SU-DHL-6 (cell line): ENCODE measurements at regions not wholly inside any gene's neighbourhood (a gene's known extent, or its start where the extent isn't known, plus 50 kb on each side); places are given as distances from the start of the nearest gene placed in this dataset.

Source experiments
- H2AFZ ChIP-seq: fragments of 200-600 bp; sonication (generic); 2 replicates; pipeline ENCODE4 v1.6.1; 2014; ENCODE audit warnings: low read depth, mild to moderate bottlenecking, moderate library complexity, mixed read lengths, antibody characterized with exemption, low read length; ENCODE audit not compliant: severe bottlenecking
- H3F3A ChIP-seq: fragments of 200-600 bp; shearing (Covaris generic); 2 replicates; pipeline ENCODE4 v1.6.0; 2016; ENCODE audit warnings: antibody characterized with exemption, mild to moderate bottlenecking; ENCODE audit not compliant: insufficient read depth
- H3K27ac ChIP-seq: fragments of 200-600 bp; sonication (generic); 2 replicates; pipeline ENCODE4 v1.5.1; 2016; ENCODE audit warnings: low read depth, mild to moderate bottlenecking, low read length, moderate library complexity, mixed read lengths
- H3K27me3 ChIP-seq: fragments of 200-600 bp; sonication (generic), shearing (Covaris generic); 2 replicates; pipeline ENCODE4 v1.6.0; 2014; ENCODE audit warnings: mild to moderate bottlenecking, low read length
- H3K36me3 ChIP-seq: fragments of 200-600 bp; sonication (generic); 2 replicates; pipeline ENCODE4 v1.6.1; 2014; ENCODE audit warnings: mild to moderate bottlenecking, low read length, mixed read lengths
- H3K4me2 ChIP-seq: fragments of 300-600, 200-600 bp; shearing (Covaris generic), sonication (generic); 2 replicates; pipeline ENCODE4 v1.6.0; 2014; ENCODE audit warnings: low read length, low read depth, mild to moderate bottlenecking; ENCODE audit not compliant: poor library complexity, severe bottlenecking
- H3K4me3 ChIP-seq: fragments of 200-600 bp; sonication (generic); 2 replicates; pipeline ENCODE4 v1.5.1; 2014; ENCODE audit warnings: antibody characterized with exemption, low read length, mild to moderate bottlenecking, mixed read lengths; ENCODE audit not compliant: insufficient read depth, poor library complexity, severe bottlenecking
- H3K79me2 ChIP-seq: fragments of 200-600 bp; sonication (generic); 2 replicates; pipeline ENCODE4 v1.6.1; 2014; ENCODE audit warnings: mild to moderate bottlenecking, low read length, moderate library complexity; ENCODE audit not compliant: insufficient read depth
- H3K9ac ChIP-seq: fragments of 200-600 bp; sonication (generic); 2 replicates; pipeline ENCODE4 v1.7.0; 2014; ENCODE audit warnings: mild to moderate bottlenecking, low read length
- H3K9me2 ChIP-seq: fragments of 200-600 bp; sonication (generic); replicated peaks from 2 replicates; pipeline ENCODE4 v1.6.1; 2014; ENCODE audit warnings: low read length; ENCODE audit not compliant: insufficient read depth
- H3K9me3 ChIP-seq: fragments of 200-600 bp; sonication (generic); 2 replicates; pipeline ENCODE4 v1.6.1; 2014; ENCODE audit warnings: low read length, mixed read lengths; ENCODE audit not compliant: insufficient read depth
- H4K20me1 ChIP-seq: fragments of 200-600 bp; sonication (generic); 2 replicates; pipeline ENCODE4 v1.6.1; 2014; ENCODE audit warnings: low read depth, mild to moderate bottlenecking, antibody characterized with exemption, low read length, moderate library complexity, mixed read lengths
- CTCF ChIP-seq: fragments of 200-600 bp; sonication (generic); IDR thresholded peaks from one replicate; pipeline ENCODE4 v1.5.1; 2017; ENCODE audit warnings: antibody characterized with exemption, mild to moderate bottlenecking, low read length, moderate library complexity; ENCODE audit not compliant: insufficient read depth, poor library complexity, severe bottlenecking
- EZH2phosphoT487 ChIP-seq: fragments of 200-600 bp; sonication (generic), shearing (Covaris generic); conservative IDR thresholded peaks from 2 replicates; pipeline ENCODE4 v1.6.1; 2018; ENCODE audit warnings: mild to moderate bottlenecking, antibody characterized with exemption, low read length, moderate library complexity, mixed read lengths

GRCh38 chr6:113359155-113360140 is 497.7 kb upstream of the MARCKS start:
- Histone ChIP-seq H3K36me3 (no peaks in the 10 kb centered on the region), H3F3A (no peaks in the 10 kb centered on the region), H2AFZ (no peak overlapping the region), H3K27me3 (no peaks in the 10 kb centered on the region), H4K20me1 (no peaks in the 10 kb centered on the region), H3K9me2 (no peaks in the 10 kb centered on the region), H3K27ac (no peak overlapping the region), H3K79me2 (no peaks in the 10 kb centered on the region), H3K9me3 (no peaks in the 10 kb centered on the region), H3K4me2 (no peak overlapping the region), H3K4me3 (no peak overlapping the region), H3K9ac (no peak overlapping the region)
- TF ChIP-seq CTCF (no peak), EZH2phosphoT487 (no peak)

GRCh38 chr6:113361014-113361645 is 496.0 kb upstream of the MARCKS start:
- Histone ChIP-seq H2AFZ (no peak overlapping the region), H3K79me2 (no peaks in the 10 kb centered on the region), H3K9me3 (no peaks in the 10 kb centered on the region), H3K4me3 (no peak overlapping the region), H3K27me3 (no peaks in the 10 kb centered on the region), H3K9me2 (no peaks in the 10 kb centered on the region), H3K36me3 (no peaks in the 10 kb centered on the region), H3F3A (no peaks in the 10 kb centered on the region), H3K4me2 (no peak overlapping the region), H3K27ac (no peak overlapping the region), H3K9ac (no peak overlapping the region), H4K20me1 (no peaks in the 10 kb centered on the region)
- TF ChIP-seq CTCF (no peak), EZH2phosphoT487 (no peak)

GRCh38 chr6:113362301-113363047 is 494.7 kb upstream of the MARCKS start:
- Histone ChIP-seq H3K27me3 (no peaks in the 10 kb centered on the region), H2AFZ (no peak overlapping the region), H3K4me3 (no peak overlapping the region), H4K20me1 (no peaks in the 10 kb centered on the region), H3K27ac (no peak overlapping the region), H3K9me3 (no peaks in the 10 kb centered on the region), H3K4me2 (no peak overlapping the region), H3F3A (no peaks in the 10 kb centered on the region), H3K9ac (no peak overlapping the region), H3K36me3 (no peaks in the 10 kb centered on the region), H3K79me2 (no peaks in the 10 kb centered on the region), H3K9me2 (no peaks in the 10 kb centered on the region)
- TF ChIP-seq CTCF, result no peak
- no peak for TF ChIP-seq EZH2phosphoT487
